Prostate gland (tissue), 2 donors: ENCODE measurements at regions not wholly inside any gene's neighbourhood (a gene's known extent, or its start where the extent isn't known, plus 50 kb on each side); places are given as distances from the start of the nearest gene placed in this dataset.

Experiments used
- POLR2A ChIP-seq: fragments of 450-650 bp; IDR thresholded peaks from one replicate; pipeline ENCODE4 v1.6.1; 2016; ENCODE audit warnings: antibody characterized with exemption, mild to moderate bottlenecking
- TF ChIP-seq, protein P1 (sequence below), 4 experiments: fragments of 200-600 bp in 2 of 4; fragments of 450-650 bp in 2 of 4; sonication (generic) in 2 of 4; IDR thresholded peaks; 1 replicate in 3 of 4; 2 replicates in 1 of 4; pipeline ENCODE4 v1.5.1; 2016 to 2019; ENCODE audit warnings: antibody characterized with exemption in 4 of 4, mild to moderate bottlenecking in 2 of 4, moderate library complexity in 2 of 4

DNA sequence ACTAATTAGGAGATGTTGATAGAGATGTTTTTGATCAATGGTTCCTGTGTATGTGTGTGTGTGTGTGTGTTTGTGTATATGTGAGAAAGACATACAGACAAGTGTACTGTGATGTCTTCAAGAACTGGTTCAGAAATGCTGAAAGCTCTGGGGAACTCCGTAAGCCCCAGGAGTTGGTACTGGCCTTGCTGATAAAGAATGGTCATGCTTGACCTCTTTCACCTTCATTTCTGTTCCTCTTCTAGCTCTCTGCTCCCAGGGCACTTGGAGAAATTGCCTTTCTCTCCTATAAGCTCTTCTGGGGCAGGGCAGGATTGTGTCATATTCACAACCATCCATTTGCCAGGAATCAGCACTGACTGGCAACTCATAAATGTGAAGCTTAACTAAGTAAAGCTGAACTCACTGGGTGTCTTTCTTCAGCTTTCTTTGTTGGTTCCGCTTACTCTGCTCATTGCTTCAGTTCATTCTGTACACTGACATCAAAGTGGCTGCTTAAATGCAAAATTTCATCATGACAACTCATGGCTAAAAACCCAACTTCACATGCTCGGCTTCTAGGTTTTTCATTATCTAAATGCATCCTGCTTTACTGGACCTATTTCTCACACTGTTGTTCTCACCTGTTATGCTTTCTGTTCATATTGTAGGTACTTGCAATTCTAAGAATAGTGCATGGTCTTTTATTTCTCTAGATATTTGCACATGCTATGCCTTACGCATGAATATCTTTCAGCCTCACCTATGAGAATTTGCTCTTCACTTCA lies 162.1 kb upstream of the LYSMD4 start:
- TF ChIP-seq, protein P1, sequence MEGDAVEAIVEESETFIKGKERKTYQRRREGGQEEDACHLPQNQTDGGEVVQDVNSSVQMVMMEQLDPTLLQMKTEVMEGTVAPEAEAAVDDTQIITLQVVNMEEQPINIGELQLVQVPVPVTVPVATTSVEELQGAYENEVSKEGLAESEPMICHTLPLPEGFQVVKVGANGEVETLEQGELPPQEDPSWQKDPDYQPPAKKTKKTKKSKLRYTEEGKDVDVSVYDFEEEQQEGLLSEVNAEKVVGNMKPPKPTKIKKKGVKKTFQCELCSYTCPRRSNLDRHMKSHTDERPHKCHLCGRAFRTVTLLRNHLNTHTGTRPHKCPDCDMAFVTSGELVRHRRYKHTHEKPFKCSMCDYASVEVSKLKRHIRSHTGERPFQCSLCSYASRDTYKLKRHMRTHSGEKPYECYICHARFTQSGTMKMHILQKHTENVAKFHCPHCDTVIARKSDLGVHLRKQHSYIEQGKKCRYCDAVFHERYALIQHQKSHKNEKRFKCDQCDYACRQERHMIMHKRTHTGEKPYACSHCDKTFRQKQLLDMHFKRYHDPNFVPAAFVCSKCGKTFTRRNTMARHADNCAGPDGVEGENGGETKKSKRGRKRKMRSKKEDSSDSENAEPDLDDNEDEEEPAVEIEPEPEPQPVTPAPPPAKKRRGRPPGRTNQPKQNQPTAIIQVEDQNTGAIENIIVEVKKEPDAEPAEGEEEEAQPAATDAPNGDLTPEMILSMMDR (IDR thresholded peaks at IDR 0.05) = no peak
- TF ChIP-seq POLR2A = no peak
